Suprapubic skin (tissue), 3 donors: ENCODE measurements at regions not wholly inside any gene's neighbourhood (a gene's known extent, or its start where the extent isn't known, plus 50 kb on each side); places are given as distances from the start of the nearest gene placed in this dataset.

ENCODE experiments used
- EP300 ChIP-seq: sonication (generic); formaldehyde crosslinking; IDR thresholded peaks from one replicate; pipeline ENCODE4 v1.6.1; 2017; ENCODE audit warnings: antibody characterized with exemption
- POLR2A ChIP-seq, 2 donors: fragments of 450-650 bp; IDR thresholded peaks; one replicate each; pipeline ENCODE4 v1.6.1; 2017; ENCODE audit warnings: antibody characterized with exemption in 2 of 2, mild to moderate bottlenecking in 2 of 2, moderate library complexity in 2 of 2
- TF ChIP-seq, protein P1 (sequence below), 2 donors: fragments of 200-600 bp in 1 of 2; fragments of 450-650 bp in 1 of 2; sonication (generic) in 1 of 2; IDR thresholded peaks; one replicate each; pipeline ENCODE4 v1.5.1; 2016 to 2019; ENCODE audit warnings: antibody characterized with exemption in 2 of 2, mild to moderate bottlenecking in 1 of 2, moderate library complexity in 1 of 2

DNA sequence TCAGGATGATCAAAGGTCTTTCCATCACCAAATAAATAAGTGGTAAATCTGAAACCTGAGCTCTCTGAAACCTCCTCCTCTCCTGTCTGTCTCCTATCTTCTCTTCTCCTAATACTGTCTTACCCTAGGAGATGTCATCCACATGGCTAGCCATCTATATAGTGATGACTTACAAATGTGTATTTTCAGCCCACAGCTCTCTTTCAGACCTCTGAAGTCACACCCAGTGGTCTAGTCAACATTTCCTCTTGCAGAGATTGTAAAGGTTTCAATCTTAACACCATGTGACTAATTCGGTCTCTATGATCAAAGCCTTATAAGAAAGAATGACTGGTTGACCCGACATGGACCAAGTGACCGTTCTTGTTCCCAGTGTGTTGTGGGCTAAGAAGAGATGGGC lies 63.1 kb upstream of the DPT start:
- TF ChIP-seq, protein P1, sequence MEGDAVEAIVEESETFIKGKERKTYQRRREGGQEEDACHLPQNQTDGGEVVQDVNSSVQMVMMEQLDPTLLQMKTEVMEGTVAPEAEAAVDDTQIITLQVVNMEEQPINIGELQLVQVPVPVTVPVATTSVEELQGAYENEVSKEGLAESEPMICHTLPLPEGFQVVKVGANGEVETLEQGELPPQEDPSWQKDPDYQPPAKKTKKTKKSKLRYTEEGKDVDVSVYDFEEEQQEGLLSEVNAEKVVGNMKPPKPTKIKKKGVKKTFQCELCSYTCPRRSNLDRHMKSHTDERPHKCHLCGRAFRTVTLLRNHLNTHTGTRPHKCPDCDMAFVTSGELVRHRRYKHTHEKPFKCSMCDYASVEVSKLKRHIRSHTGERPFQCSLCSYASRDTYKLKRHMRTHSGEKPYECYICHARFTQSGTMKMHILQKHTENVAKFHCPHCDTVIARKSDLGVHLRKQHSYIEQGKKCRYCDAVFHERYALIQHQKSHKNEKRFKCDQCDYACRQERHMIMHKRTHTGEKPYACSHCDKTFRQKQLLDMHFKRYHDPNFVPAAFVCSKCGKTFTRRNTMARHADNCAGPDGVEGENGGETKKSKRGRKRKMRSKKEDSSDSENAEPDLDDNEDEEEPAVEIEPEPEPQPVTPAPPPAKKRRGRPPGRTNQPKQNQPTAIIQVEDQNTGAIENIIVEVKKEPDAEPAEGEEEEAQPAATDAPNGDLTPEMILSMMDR (IDR thresholded peaks at IDR 0.05), result no peak
- TF ChIP-seq EP300, result no peak
- TF ChIP-seq POLR2A (IDR thresholded peaks at IDR 0.05), result no peak
